ENCODE measurements at regions not wholly inside any gene's neighbourhood (a gene's known extent, or its start where the extent isn't known, plus 50 kb on each side); places are given as distances from the start of the nearest gene placed in this dataset.

GRCh38 chr9:10946676-10947410 lies 334.0 kb upstream of the PTPRD start:
- no peak overlapping the region for H3K27ac Mint-ChIP-seq
- H3K4me1 Mint-ChIP-seq, result no peaks in the 10 kb centered on the region
- ATAC-seq (no peak), DNase-seq (no peak)
- peaks cover 8% of the 10 kb centered on the region for H3K9me3 Mint-ChIP-seq (ENCODE audit: low read depth)
- no peaks in the 10 kb centered on the region for H3K27me3 Mint-ChIP-seq
- H3K4me3 Mint-ChIP-seq, result no peak overlapping the region
- no peaks in the 10 kb centered on the region for H3K36me3 Mint-ChIP-seq
- CTCF ChIA-PET, result no interaction called here

GRCh38 chr9:10957878-10958277 lies 345.1 kb upstream of the PTPRD start:
- ATAC-seq (no peak), DNase-seq (no peak)
- Mint-ChIP-seq H3K4me3 (no peak overlapping the region), H3K4me1 (no peaks in the 10 kb centered on the region), H3K36me3 (no peaks in the 10 kb centered on the region), H3K27me3 (no peaks in the 10 kb centered on the region), H3K27ac (no peak overlapping the region), H3K9me3 (ENCODE audit: low read depth) (peaks cover 13% of the 10 kb centered on the region)
- CTCF ChIA-PET, result no interaction called here

GRCh38 chr9:10961883-10962282 lies 349.1 kb upstream of the PTPRD start:
- no peaks in the 10 kb centered on the region for H3K4me1 Mint-ChIP-seq

DNA sequence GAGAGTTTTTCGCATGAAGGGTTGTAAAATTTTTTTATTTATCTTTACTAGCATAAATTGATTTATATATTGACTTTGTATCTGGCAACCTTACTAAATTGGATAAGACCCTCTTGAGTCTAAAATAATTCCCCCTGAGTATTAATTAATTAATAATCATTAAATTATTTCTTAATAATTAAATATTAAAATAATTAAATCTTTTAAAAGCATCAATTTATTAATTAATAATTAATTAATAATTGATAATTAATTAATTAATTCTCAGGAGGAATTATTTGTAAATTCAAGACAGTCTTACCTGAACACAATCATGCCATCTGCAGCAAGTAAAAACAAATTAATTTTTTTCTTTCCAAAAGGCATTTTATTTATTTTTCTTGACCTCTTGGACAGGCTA lies 370.4 kb upstream of the PTPRD start:
- no peak for ATAC-seq
- peaks cover 9% of the 10 kb centered on the region for H3K9me3 Mint-ChIP-seq (ENCODE audit: low read depth)
- no peaks in the 10 kb centered on the region for H3K27me3 Mint-ChIP-seq
- CTCF ChIA-PET, result no interaction called here
- H3K4me1 Mint-ChIP-seq, result no peaks in the 10 kb centered on the region
- H3K36me3 Mint-ChIP-seq, result no peaks in the 10 kb centered on the region
- H3K4me3 Mint-ChIP-seq, result no peak overlapping the region
- no peak overlapping the region for H3K27ac Mint-ChIP-seq
- DNase-seq, result no peak

More at GRCh38 chr9:10961883-10962282, 349.1 kb upstream of the PTPRD start:
- DNase-seq (no peak), ATAC-seq (no peak)
- H3K4me3 Mint-ChIP-seq, result no peak overlapping the region
- H3K27me3 Mint-ChIP-seq, result no peaks in the 10 kb centered on the region
- no peak overlapping the region for H3K27ac Mint-ChIP-seq
- H3K9me3 Mint-ChIP-seq (ENCODE audit: low read depth), result peaks cover 28% of the 10 kb centered on the region
- H3K36me3 Mint-ChIP-seq, result no peaks in the 10 kb centered on the region
- CTCF ChIA-PET, result no interaction called here

DNA sequence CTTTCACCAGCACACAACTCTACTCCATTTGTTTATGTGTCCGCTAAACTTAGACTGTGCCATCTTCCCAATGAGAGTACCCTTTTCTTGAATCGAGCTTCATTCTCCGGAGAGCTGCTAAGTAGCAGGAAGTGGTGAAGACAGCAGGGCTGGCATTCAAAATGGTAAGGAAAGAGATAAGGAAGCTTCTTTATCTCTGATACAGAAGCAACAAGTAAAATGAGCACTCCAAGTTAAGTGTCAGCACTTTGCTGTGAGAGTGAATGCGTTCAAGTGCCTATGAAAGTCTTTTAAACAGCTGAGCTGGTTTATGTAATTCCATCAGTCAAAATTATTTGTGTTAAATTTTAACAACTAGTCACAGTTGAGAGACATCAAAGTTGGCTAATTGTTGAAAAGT lies 386.8 kb upstream of the PTPRD start:
- DNase-seq (no peak), ATAC-seq (no peak)
- H3K9me3 Mint-ChIP-seq (ENCODE audit: low read depth), result peaks cover 17% of the 10 kb centered on the region
- H3K4me3 Mint-ChIP-seq, result no peak overlapping the region
- no peaks in the 10 kb centered on the region for H3K27me3 Mint-ChIP-seq
- H3K36me3 Mint-ChIP-seq, result no peaks in the 10 kb centered on the region
- H3K27ac Mint-ChIP-seq, result no peak overlapping the region
- CTCF ChIA-PET, result no interaction called here
- H3K4me1 Mint-ChIP-seq, result no peaks in the 10 kb centered on the region

DNA sequence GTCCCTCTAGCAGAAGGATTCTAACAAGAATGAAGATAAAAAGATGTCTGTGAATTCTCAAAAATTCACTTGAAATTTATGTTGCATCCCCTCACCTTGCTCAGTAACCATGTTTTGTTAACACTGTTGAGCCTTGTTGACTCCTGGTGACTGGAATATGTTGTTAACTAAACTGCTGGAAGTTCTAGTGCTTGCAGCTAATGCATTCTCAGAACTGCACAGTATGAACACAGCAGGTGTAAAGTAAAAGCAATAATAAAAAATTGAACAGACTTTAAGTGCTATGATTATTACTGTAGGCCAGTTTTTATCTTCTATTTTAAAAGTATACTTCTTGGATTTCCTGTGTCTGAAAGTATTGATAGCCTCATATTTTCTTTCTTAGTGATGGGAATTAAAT lies 388.7 kb upstream of the PTPRD start:
- H3K27me3 Mint-ChIP-seq, result no peaks in the 10 kb centered on the region
- peaks cover 15% of the 10 kb centered on the region for H3K9me3 Mint-ChIP-seq (ENCODE audit: low read depth)
- no peaks in the 10 kb centered on the region for H3K36me3 Mint-ChIP-seq
- CTCF ChIA-PET, result no interaction called here
- H3K4me3 Mint-ChIP-seq, result no peak overlapping the region
- ATAC-seq, result no peak
- no peak for DNase-seq
- H3K4me1 Mint-ChIP-seq, result no peaks in the 10 kb centered on the region
- no peak overlapping the region for H3K27ac Mint-ChIP-seq

- H3K36me3 Mint-ChIP-seq, result no peaks in the 10 kb centered on the region
- H3K4me3 Mint-ChIP-seq, result no peak overlapping the region
- DNase-seq (no peak), ATAC-seq (no peak)
- H3K4me1 Mint-ChIP-seq, result no peaks in the 10 kb centered on the region
- peaks cover 12% of the 10 kb centered on the region for H3K9me3 Mint-ChIP-seq (ENCODE audit: low read depth)
- CTCF ChIA-PET, result no interaction called here
- H3K27me3 Mint-ChIP-seq, result no peaks in the 10 kb centered on the region
- H3K27ac Mint-ChIP-seq, result no peak overlapping the region
These were observed 389.9 kb upstream of the PTPRD start for GRCh38 chr9:11002705-11003104.

DNA sequence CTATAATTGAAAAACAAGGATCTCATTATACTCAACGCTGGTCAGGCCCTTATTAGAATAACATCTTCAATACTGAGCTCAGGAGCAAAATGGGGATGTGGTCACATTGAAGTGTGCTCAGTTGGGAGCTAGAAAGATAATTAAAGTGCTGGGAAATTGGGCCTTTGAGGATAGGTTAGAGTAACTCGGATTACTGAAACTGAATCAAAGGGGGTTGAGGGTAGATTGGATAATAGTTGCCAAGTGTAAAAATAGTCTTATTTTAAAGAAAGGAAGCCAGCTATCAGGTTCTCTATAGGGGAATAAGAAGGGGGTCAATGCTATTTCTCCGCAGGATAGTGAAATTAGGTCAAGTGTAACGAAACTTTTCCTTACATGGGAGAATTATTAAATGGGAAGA lies 391.0 kb upstream of the PTPRD start:
- ATAC-seq, result no peak
- Mint-ChIP-seq H3K9me3 (ENCODE audit: low read depth) (peaks cover 13% of the 10 kb centered on the region), H3K36me3 (no peaks in the 10 kb centered on the region)

DNA sequence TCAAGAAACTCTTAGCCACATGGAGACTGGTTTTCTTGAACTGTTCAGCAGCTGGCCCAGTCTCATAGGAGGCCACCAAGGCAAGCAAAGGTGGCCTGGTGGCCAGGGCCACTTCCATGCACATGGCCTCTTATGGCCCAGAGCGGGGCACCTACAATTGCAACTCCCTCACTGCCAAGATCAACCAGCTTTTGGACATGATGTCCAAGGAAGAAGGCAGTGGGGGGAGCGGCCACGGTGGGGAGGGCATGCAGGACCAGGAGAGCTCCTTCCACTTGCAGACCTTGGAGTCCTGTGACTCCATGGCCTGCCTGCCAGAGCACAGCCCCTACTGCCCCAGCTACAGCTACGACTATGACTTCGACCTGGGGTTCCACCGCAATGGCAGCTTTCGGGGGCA lies 398.9 kb upstream of the PTPRD start:
- CTCF ChIA-PET, result no interaction called here
- Mint-ChIP-seq H3K27ac (no peak overlapping the region), H3K4me3 (no peak overlapping the region), H3K27me3 (no peaks in the 10 kb centered on the region), H3K9me3 (ENCODE audit: low read depth) (peaks cover 23% of the 10 kb centered on the region), H3K36me3 (no peaks in the 10 kb centered on the region), H3K4me1 (no peaks in the 10 kb centered on the region)
- no peak for DNase-seq
- ATAC-seq, result no peak

More for the DNA sequence above, 391.0 kb upstream of the PTPRD start:
- Mint-ChIP-seq H3K4me1 (no peaks in the 10 kb centered on the region), H3K27me3 (no peaks in the 10 kb centered on the region), H3K4me3 (no peak overlapping the region), H3K27ac (no peak overlapping the region)
- no peak for DNase-seq
- CTCF ChIA-PET, result no interaction called here

DNA sequence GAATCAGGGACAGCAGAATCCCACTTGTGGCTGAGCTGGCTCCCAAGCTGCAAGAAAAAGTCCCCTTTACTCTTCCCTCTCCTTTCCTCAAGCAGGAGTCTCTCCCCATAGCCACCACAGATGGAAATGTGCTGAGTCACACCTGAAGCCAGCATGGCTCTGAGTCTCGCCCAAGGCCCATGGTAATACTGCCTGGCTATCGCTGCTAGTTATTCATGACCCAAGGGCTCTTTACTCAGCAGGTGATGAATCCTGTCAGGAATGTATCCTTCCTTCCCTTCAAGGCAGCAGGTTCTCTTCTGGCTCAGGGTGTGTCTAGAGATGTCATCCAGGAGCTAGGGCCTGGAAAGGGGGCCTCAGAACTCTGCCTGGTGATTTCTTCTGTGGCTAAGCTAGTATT lies 403.3 kb upstream of the PTPRD start:
- no peaks in the 10 kb centered on the region for H3K36me3 Mint-ChIP-seq
- no peak overlapping the region for H3K4me3 Mint-ChIP-seq
- CTCF ChIA-PET, result no interaction called here
- no peak overlapping the region for H3K27ac Mint-ChIP-seq
- DNase-seq (no peak), ATAC-seq (no peak)
- peaks cover 25% of the 10 kb centered on the region for H3K9me3 Mint-ChIP-seq (ENCODE audit: low read depth)
- H3K4me1 Mint-ChIP-seq, result no peaks in the 10 kb centered on the region
- no peaks in the 10 kb centered on the region for H3K27me3 Mint-ChIP-seq

DNA sequence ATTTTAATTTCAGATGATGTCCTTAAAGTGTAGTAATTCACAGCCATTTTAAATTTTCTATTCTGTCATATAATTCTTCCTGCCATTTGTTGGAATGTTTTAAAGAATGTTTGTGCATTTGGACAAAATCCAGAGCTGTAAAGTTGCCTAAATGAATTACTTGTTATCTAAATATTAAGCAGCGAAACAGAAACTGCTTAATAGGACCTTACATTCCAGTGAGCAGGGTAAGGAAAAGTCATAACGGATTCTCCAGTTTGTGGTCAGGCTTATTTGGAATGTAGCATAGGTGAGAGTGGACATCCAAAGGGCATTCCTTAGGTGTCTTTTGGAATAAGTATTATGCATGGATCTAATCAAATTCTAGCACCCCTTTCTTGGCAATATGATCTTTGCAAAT lies 410.4 kb upstream of the PTPRD start:
- DNase-seq (no peak), ATAC-seq (no peak)
- CTCF ChIA-PET, result no interaction called here
- Mint-ChIP-seq H3K4me1 (no peaks in the 10 kb centered on the region), H3K27me3 (no peaks in the 10 kb centered on the region), H3K27ac (no peak overlapping the region), H3K9me3 (ENCODE audit: low read depth) (peaks cover 10% of the 10 kb centered on the region), H3K36me3 (no peaks in the 10 kb centered on the region), H3K4me3 (no peak overlapping the region)

DNA sequence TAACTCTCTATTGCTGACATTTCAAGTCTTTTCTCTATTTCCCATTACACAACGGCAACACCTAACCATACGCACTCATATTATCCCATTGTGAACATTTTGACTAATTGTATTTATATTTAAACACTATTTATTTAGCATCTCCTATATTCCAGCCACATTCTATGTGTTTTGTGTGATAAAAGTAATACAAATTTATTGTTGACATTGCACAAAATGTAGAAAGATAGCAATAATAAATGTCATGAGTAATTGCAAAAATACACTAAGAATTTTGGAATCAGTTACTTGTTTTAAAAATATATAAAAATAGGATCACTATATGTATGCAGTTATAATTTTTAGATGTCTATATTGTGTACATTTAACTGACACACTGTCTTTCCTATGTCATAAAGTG lies 413.0 kb upstream of the PTPRD start:
- no peaks in the 10 kb centered on the region for H3K4me1 Mint-ChIP-seq
- ATAC-seq (no peak), DNase-seq (no peak)
- no peak overlapping the region for H3K27ac Mint-ChIP-seq
- no peak overlapping the region for H3K4me3 Mint-ChIP-seq
- CTCF ChIA-PET, result no interaction called here
- H3K27me3 Mint-ChIP-seq, result no peaks in the 10 kb centered on the region
- no peaks in the 10 kb centered on the region for H3K36me3 Mint-ChIP-seq
- peaks cover 7% of the 10 kb centered on the region for H3K9me3 Mint-ChIP-seq (ENCODE audit: low read depth)

DNA sequence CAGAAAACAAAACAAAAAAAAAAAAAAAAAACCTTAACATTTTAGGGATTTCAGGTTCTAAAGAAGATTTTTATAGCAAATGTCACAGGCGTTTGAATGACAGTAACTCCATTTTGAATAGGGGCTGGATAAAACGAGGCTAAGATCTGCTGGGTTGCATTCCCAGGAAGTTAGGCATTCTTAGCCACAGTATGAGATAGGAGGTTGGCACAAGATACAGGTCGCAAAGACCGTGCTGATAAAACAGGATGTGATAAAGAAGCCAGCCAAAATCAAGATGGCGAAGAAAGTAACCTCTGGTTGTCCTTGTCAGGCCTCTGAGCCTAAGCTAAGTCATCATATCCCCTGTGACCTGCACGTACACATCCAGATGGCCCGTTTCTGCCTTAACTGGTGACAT lies 425.6 kb upstream of the PTPRD start:
- H3K27ac Mint-ChIP-seq, result no peak overlapping the region
- CTCF ChIA-PET, result no interaction called here
- H3K9me3 Mint-ChIP-seq (ENCODE audit: low read depth), result peaks cover 14% of the 10 kb centered on the region
- H3K36me3 Mint-ChIP-seq, result no peaks in the 10 kb centered on the region
- no peaks in the 10 kb centered on the region for H3K4me1 Mint-ChIP-seq
- H3K4me3 Mint-ChIP-seq, result no peak overlapping the region
- H3K27me3 Mint-ChIP-seq, result no peaks in the 10 kb centered on the region
- ATAC-seq, result no peak
- DNase-seq, result no peak

- Mint-ChIP-seq H3K4me1 (no peaks in the 10 kb centered on the region), H3K4me3 (no peak overlapping the region), H3K27ac (no peak overlapping the region), H3K27me3 (no peaks in the 10 kb centered on the region), H3K36me3 (no peaks in the 10 kb centered on the region), H3K9me3 (ENCODE audit: low read depth) (peaks cover 14% of the 10 kb centered on the region)
- ATAC-seq, result no peak
- CTCF ChIA-PET, result no interaction called here
- DNase-seq, result no peak
These were observed 426.2 kb upstream of the PTPRD start for GRCh38 chr9:11039006-11039405.

DNA sequence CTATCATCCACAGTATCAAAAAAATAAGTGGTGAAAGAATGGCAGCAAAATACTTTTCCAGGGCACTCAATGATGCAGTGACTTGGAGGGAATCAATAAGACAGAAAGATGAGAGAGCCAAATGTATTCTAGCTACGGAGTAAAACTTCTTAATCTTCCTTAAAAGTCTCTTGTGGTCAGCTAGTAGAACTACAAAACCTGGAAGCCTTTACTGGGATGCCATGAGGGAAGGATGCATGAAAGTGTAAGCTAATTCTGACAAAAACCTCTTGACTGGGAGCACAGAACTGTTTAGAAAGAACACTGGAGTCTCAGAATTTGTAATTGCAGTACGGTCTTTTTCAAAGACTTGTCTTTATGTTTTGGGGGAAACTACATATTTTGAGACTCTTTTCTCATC lies 432.8 kb upstream of the PTPRD start:
- Mint-ChIP-seq H3K27ac (no peak overlapping the region), H3K27me3 (no peaks in the 10 kb centered on the region), H3K4me1 (no peaks in the 10 kb centered on the region), H3K36me3 (no peaks in the 10 kb centered on the region), H3K4me3 (no peak overlapping the region), H3K9me3 (ENCODE audit: low read depth) (peaks cover 16% of the 10 kb centered on the region)
- CTCF ChIA-PET, result no interaction called here
- ATAC-seq, result no peak
- no peak for DNase-seq

Data from activated CD8-positive, alpha-beta memory T cell treated with anti-CD3 and anti-CD28 coated beads, Interleukin-2, amount 10 ng/mL, durations not matched to agents 7 days and 5 days (primary cell).